NT2/D1 (cell line): ENCODE measurements at regions not wholly inside any gene's neighbourhood (a gene's known extent, or its start where the extent isn't known, plus 50 kb on each side); places are given as distances from the start of the nearest gene placed in this dataset.

Experiments
- DNase-seq: peaks from one replicate; pipeline ENCODE4 v3.0.0-alpha.2; 2011; ENCODE audit warnings: low read depth, low spot score
- H3K27me3 ChIP-seq: 2 replicates; pipeline ENCODE4 v1.6.0; 2011; ENCODE audit warnings: mild to moderate bottlenecking; ENCODE audit not compliant: insufficient read length, insufficient read depth
- H3K36me3 ChIP-seq: 2 replicates; pipeline ENCODE4 v1.6.1; 2011; ENCODE audit warnings: mild to moderate bottlenecking, low read length, mixed read lengths; ENCODE audit not compliant: insufficient read depth, insufficient read length
- H3K4me1 ChIP-seq: 2 replicates; pipeline ENCODE4 v1.5.1; 2011; ENCODE audit not compliant: insufficient read depth, insufficient read length
- H3K4me3 ChIP-seq: 2 replicates; pipeline ENCODE4 v1.5.1; 2011; ENCODE audit warnings: low read depth; ENCODE audit not compliant: insufficient read length
- H3K9ac ChIP-seq: 2 replicates; pipeline ENCODE4 v1.6.0; 2011; ENCODE audit warnings: low read depth; ENCODE audit not compliant: insufficient read length
- H3K9me3 ChIP-seq: 2 replicates; pipeline ENCODE4 v1.5.1; 2011; ENCODE audit warnings: mild to moderate bottlenecking, low read length; ENCODE audit not compliant: insufficient read depth
- SUZ12 ChIP-seq: IDR thresholded peaks from 2 replicates; pipeline ENCODE4 v1.6.1; 2011; ENCODE audit not compliant: insufficient read length, insufficient read depth; ENCODE audit errors: extremely low read depth
- YY1 ChIP-seq: IDR thresholded peaks from 2 replicates; pipeline ENCODE4 v1.6.1; 2011; ENCODE audit not compliant: insufficient read length, insufficient read depth
- ZNF274 ChIP-seq: IDR thresholded peaks from 2 replicates; pipeline ENCODE4 v1.6.1; 2011; ENCODE audit warnings: mild to moderate bottlenecking, low read depth, low read length

GRCh38 chr6:1024161-1024560 is 287.7 kb upstream of the FOXQ1 start:
- Histone ChIP-seq H3K9me3 (no peaks in the 10 kb centered on the region), H3K27me3 (peaks cover 4% of the 10 kb centered on the region), H3K36me3 (no peaks in the 10 kb centered on the region), H3K4me3 (no peak overlapping the region), H3K4me1 (no peaks in the 10 kb centered on the region), H3K9ac (no peak overlapping the region)
- no peak for DNase-seq
- TF ChIP-seq YY1 (no peak), ZNF274 (no peak), SUZ12 (no peak)

GRCh38 chr6:1023229-1023628 is 288.7 kb upstream of the FOXQ1 start:
- Histone ChIP-seq H3K9ac (no peak overlapping the region), H3K27me3 (peaks cover 4% of the 10 kb centered on the region), H3K9me3 (no peaks in the 10 kb centered on the region), H3K4me3 (no peak overlapping the region), H3K36me3 (no peaks in the 10 kb centered on the region), H3K4me1 (no peaks in the 10 kb centered on the region)
- TF ChIP-seq ZNF274, result no peak
- TF ChIP-seq SUZ12, result no peak
- TF ChIP-seq YY1, result no peak
- no peak for DNase-seq

- DNase-seq, result no peak
- Histone ChIP-seq H3K36me3 (no peaks in the 10 kb centered on the region), H3K27me3 (peaks cover 4% of the 10 kb centered on the region), H3K9ac (no peak overlapping the region), H3K4me3 (no peak overlapping the region), H3K9me3 (no peaks in the 10 kb centered on the region), H3K4me1 (no peaks in the 10 kb centered on the region)
- TF ChIP-seq SUZ12 (no peak), ZNF274 (no peak), YY1 (no peak)
Observed at GRCh38 chr6:1022719-1023118, 289.2 kb upstream of the FOXQ1 start.

- Histone ChIP-seq H3K9me3 (no peaks in the 10 kb centered on the region), H3K9ac (no peak overlapping the region), H3K27me3 (peaks cover 4% of the 10 kb centered on the region), H3K4me3 (no peak overlapping the region), H3K36me3 (no peaks in the 10 kb centered on the region), H3K4me1 (no peaks in the 10 kb centered on the region)
- no peak for DNase-seq
- TF ChIP-seq ZNF274 (no peak), SUZ12 (no peak), YY1 (no peak)
Observed at GRCh38 chr6:1020837-1021236, 291.1 kb upstream of the FOXQ1 start.

- Histone ChIP-seq H3K36me3 (no peaks in the 10 kb centered on the region), H3K4me3 (no peak overlapping the region), H3K27me3 (peaks cover 4% of the 10 kb centered on the region), H3K4me1 (no peaks in the 10 kb centered on the region), H3K9ac (no peak overlapping the region), H3K9me3 (no peaks in the 10 kb centered on the region)
- no peak for DNase-seq
- TF ChIP-seq ZNF274 (no peak), YY1 (no peak), SUZ12 (no peak)
Observed at GRCh38 chr6:1020133-1020532, 291.8 kb upstream of the FOXQ1 start.

- Histone ChIP-seq H3K27me3 (no peaks in the 10 kb centered on the region), H3K4me1 (no peaks in the 10 kb centered on the region), H3K9ac (no peak overlapping the region), H3K36me3 (no peaks in the 10 kb centered on the region), H3K9me3 (0 out of 2 replicates have a peak, but pooled peaks cover 3% of the 10 kb centered on the region), H3K4me3 (no peak overlapping the region)
- no peak for DNase-seq
- TF ChIP-seq YY1, result no peak
Observed at GRCh38 chr6:1018041-1018440, 293.9 kb upstream of the FOXQ1 start.

GRCh38 chr6:1016329-1017302 is 295.3 kb upstream of the FOXQ1 start:
- TF ChIP-seq ZNF274 (no peak), SUZ12 (no peak), YY1 (no peak)
- Histone ChIP-seq H3K9me3 (0 out of 2 replicates have a peak, but pooled peaks cover 3% of the 10 kb centered on the region), H3K27me3 (no peaks in the 10 kb centered on the region), H3K4me3 (no peak overlapping the region), H3K4me1 (no peaks in the 10 kb centered on the region), H3K36me3 (no peaks in the 10 kb centered on the region), H3K9ac (no peak overlapping the region)
- no peak for DNase-seq
